ENCODE measurements at regions not wholly inside any gene's neighbourhood (a gene's known extent, or its start where the extent isn't known, plus 50 kb on each side); places are given as distances from the start of the nearest gene placed in this dataset.
"Not testable (repeated sequence)": the region's sequence is repeated elsewhere in the genome, so short reads cannot be mapped to it uniquely, and the experiment has no call there.

DNA sequence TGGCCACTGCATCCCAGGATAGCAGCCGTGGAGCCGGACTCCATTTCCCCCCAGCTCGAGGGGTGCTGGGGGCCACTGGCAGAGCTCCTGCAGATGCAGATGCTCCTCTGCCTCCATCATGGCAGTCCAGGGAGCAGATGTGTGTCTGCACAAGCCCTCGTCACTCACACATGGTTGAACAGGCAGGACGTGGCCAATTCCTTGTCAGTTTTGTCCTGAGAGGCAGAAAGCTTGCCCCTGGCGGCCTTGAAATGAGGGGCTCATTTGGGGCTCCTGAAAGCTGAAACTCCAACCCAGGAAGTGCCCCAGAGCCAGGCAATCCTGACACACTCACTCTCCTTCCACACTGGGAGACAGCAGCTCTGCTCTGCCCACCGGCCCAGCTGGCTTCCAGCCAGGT, 100.9 kb upstream of the C14orf180 start:
- no peak for DNase-seq (ENCODE audit: extremely low spot score)
- ChIA-PET POLR2A (no interaction called here), CTCF (no interaction called here)
- TF ChIP-seq BHLHE40 (IDR thresholded peaks at IDR 0.05; ENCODE audit: borderline replicate concordance): no peak
- no peak for TF ChIP-seq ZNF384 (IDR thresholded peaks at IDR 0.05)
- TF ChIP-seq PKNOX1 (IDR thresholded peaks at IDR 0.05): no peak
- TF ChIP-seq FOXM1 (IDR thresholded peaks at IDR 0.05; ENCODE audit: borderline replicate concordance): no peak
- TF ChIP-seq TARDBP (IDR thresholded peaks at IDR 0.05): no peak
- TF ChIP-seq SP1 (IDR thresholded peaks at IDR 0.05): no peak
- no peak for TF ChIP-seq FOXA1 (IDR thresholded peaks at IDR 0.05)
- TF ChIP-seq LEF1 (IDR thresholded peaks at IDR 0.05; ENCODE audit: borderline replicate concordance): no peak
- no peak for TF ChIP-seq L3MBTL2 (conservative IDR thresholded peaks at IDR 0.05)
- TF ChIP-seq HDGF (IDR thresholded peaks at IDR 0.05; ENCODE audit: borderline replicate concordance): no peak
- no peak for TF ChIP-seq SUZ12 (IDR thresholded peaks at IDR 0.05)
- no peak for TF ChIP-seq NFRKB (IDR thresholded peaks at IDR 0.05)
- no peak for TF ChIP-seq FOXK2 (IDR thresholded peaks at IDR 0.05)
- TF ChIP-seq ARNT (IDR thresholded peaks at IDR 0.05): no peak

DNA sequence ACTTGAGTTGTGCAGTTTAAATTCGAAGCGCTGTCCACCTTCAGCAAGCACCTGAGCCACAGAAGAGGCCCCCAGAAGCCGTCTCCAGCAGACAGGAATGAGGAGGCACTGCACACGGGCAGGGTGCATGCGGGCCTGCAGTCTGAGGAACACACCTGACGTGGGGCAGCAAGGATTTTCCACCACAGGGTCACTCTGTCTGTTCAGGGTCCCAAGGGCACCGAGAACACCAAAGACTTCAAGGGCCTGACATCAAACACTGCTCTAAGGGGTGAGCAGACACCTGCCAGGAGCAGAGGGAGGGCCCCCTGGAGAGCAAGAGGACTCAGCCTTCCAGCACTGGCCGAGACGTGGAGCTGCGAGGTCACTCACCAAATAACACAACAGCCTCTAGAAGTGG, 99.7 kb upstream of the C14orf180 start:
- TF ChIP-seq ZNF384 (IDR thresholded peaks at IDR 0.05) (no peak), TARDBP (IDR thresholded peaks at IDR 0.05) (no peak), ELF4 (IDR thresholded peaks at IDR 0.05) (no peak), FOXK2 (IDR thresholded peaks at IDR 0.05) (no peak), FOXM1 (IDR thresholded peaks at IDR 0.05; ENCODE audit: borderline replicate concordance) (no peak), ARNT (IDR thresholded peaks at IDR 0.05) (no peak), CTBP1 (IDR thresholded peaks at IDR 0.05; ENCODE audit: borderline replicate concordance) (no peak), PKNOX1 (IDR thresholded peaks at IDR 0.05) (no peak), LEF1 (IDR thresholded peaks at IDR 0.05; ENCODE audit: borderline replicate concordance) (no peak), SP1 (IDR thresholded peaks at IDR 0.05) (no peak), FOXA1 (IDR thresholded peaks at IDR 0.05) (no peak), SUZ12 (IDR thresholded peaks at IDR 0.05) (no peak), HDGF (IDR thresholded peaks at IDR 0.05; ENCODE audit: borderline replicate concordance) (no peak), L3MBTL2 (conservative IDR thresholded peaks at IDR 0.05) (no peak)
- POLR2A ChIA-PET: no interaction called here
- no peak for DNase-seq (ENCODE audit: extremely low spot score)
- CTCF ChIA-PET: no interaction called here

DNA sequence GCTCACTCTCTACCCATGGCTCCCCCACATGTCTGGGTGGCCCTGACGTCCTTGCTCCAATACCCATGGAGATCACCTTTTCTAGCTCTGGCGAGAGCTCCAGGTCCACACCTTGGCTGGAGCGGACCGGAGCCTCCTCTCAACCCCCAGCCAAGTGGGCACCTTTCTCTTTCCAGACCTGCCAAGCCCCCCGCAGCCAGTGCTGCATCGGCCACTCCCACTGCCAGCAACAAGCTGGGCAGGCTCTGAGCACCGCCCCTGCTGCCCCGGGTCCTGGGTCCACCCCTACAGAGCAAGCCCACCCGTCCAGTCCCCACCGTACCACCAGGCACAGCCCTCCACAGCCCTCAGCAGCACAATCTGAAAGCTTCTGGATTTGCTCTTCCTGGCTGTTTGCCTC, 98.2 kb upstream of the C14orf180 start:
- ChIA-PET POLR2A (no interaction called here), CTCF (no interaction called here)
- no peak for TF ChIP-seq FOXM1 (IDR thresholded peaks at IDR 0.05; ENCODE audit: borderline replicate concordance)
- TF ChIP-seq TARDBP (IDR thresholded peaks at IDR 0.05): no peak
- TF ChIP-seq FOXK2 (IDR thresholded peaks at IDR 0.05): no peak
- no peak for TF ChIP-seq FOXA1 (IDR thresholded peaks at IDR 0.05)
- no peak for TF ChIP-seq ELF4 (IDR thresholded peaks at IDR 0.05)
- TF ChIP-seq SUZ12 (IDR thresholded peaks at IDR 0.05): no peak
- no peak for TF ChIP-seq ARNT (IDR thresholded peaks at IDR 0.05)
- TF ChIP-seq NFRKB (IDR thresholded peaks at IDR 0.05): no peak
- no peak for TF ChIP-seq BHLHE40 (IDR thresholded peaks at IDR 0.05; ENCODE audit: borderline replicate concordance)
- no peak for TF ChIP-seq SP1 (IDR thresholded peaks at IDR 0.05)
- TF ChIP-seq PKNOX1 (IDR thresholded peaks at IDR 0.05): no peak
- TF ChIP-seq CTBP1 (IDR thresholded peaks at IDR 0.05; ENCODE audit: borderline replicate concordance): no peak
- TF ChIP-seq HDGF (IDR thresholded peaks at IDR 0.05; ENCODE audit: borderline replicate concordance): no peak
- no peak for TF ChIP-seq ZNF384 (IDR thresholded peaks at IDR 0.05)
- DNase-seq (ENCODE audit: extremely low spot score): no peak

DNA sequence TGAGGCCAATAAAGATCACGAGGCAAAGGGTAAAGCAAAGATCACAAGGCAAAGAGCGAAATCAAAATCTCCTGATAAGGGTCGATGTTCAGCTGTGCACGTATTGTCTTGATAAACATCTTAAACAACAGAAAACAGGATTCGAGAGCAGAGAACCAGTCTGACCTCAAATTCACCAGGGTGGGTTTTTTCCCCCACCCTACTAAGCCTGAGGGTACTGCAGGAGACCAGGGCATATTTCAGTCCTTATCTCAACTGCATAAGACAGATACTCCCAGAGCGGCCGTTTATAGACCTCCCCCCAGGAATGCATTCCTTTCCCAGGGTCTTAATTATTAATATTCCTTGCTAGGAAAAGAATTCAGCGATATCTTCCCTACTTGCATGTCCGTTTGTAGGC, 97.5 kb upstream of the C14orf180 start:
- POLR2A ChIA-PET; CTCF ChIA-PET; DNase-seq (ENCODE audit: extremely low spot score): not testable (repeated sequence)

DNA sequence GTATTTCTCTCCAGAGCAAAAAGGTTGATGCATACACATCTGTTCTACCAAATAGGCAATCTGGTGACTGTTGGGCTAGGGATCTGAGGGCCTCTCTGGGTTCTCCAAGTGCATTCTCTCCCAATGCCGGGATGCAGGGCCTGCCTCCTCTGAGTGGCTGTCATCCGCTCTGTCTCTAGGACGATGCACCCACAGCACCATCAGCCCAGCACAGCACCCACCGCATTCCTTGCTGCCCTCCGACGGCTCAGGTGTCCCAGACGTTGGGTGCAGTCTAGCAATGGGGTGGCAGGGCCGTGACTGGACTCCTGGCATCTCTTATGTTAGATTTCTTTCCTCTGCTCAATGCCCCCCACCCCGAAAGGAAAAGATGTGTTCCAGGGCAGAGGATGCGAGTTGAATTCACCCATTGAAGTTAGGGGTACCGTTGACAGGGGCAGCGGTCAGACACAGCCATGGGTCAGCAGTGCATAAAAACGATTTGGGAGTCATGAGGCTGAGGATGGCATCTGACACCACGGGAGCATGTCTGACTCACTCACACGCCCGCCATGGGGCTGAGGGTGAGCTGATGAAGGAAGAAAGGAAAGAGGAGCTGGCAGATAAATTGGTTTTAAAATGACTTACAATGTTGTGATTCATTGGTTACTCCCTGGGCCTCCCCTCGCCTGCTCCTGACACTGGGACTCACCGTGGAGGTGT, 93.2 kb upstream of the C14orf180 start:
- CTCF ChIA-PET: no interaction called here
- POLR2A ChIA-PET: interaction anchor here (0.6 kb wide), 1 partner anchor 112 kb away, joined by 3 read pairs; no protein-coding TSS in a partner anchor
- TF ChIP-seq FOXK2 (IDR thresholded peaks at IDR 0.05): no peak
- no peak for TF ChIP-seq ARNT (IDR thresholded peaks at IDR 0.05)
- no peak for TF ChIP-seq LEF1 (IDR thresholded peaks at IDR 0.05; ENCODE audit: borderline replicate concordance)
- no peak for TF ChIP-seq TARDBP (IDR thresholded peaks at IDR 0.05)
- no peak for TF ChIP-seq CTBP1 (IDR thresholded peaks at IDR 0.05; ENCODE audit: borderline replicate concordance)
- TF ChIP-seq SUZ12 (IDR thresholded peaks at IDR 0.05): no peak
- TF ChIP-seq HDGF (IDR thresholded peaks at IDR 0.05; ENCODE audit: borderline replicate concordance): no peak
- no peak for TF ChIP-seq SP1 (IDR thresholded peaks at IDR 0.05)
- TF ChIP-seq FOXM1 (IDR thresholded peaks at IDR 0.05; ENCODE audit: borderline replicate concordance): no peak
- no peak for TF ChIP-seq PKNOX1 (IDR thresholded peaks at IDR 0.05)
- DNase-seq (ENCODE audit: extremely low spot score): no peak

- ChIA-PET CTCF (no interaction called here), POLR2A (no interaction called here)
- TF ChIP-seq FOXM1 (IDR thresholded peaks at IDR 0.05; ENCODE audit: borderline replicate concordance): no peak
- TF ChIP-seq CTBP1 (IDR thresholded peaks at IDR 0.05; ENCODE audit: borderline replicate concordance): no peak
- no peak for DNase-seq (ENCODE audit: extremely low spot score)
Observed at GRCh38 chr14:104494483-104494882, 85.1 kb upstream of the C14orf180 start.

Data from HEK293T (cell line).